ENCODE measurements at regions not wholly inside any gene's neighbourhood (a gene's known extent, or its start where the extent isn't known, plus 50 kb on each side); places are given as distances from the start of the nearest gene placed in this dataset.

DNA sequence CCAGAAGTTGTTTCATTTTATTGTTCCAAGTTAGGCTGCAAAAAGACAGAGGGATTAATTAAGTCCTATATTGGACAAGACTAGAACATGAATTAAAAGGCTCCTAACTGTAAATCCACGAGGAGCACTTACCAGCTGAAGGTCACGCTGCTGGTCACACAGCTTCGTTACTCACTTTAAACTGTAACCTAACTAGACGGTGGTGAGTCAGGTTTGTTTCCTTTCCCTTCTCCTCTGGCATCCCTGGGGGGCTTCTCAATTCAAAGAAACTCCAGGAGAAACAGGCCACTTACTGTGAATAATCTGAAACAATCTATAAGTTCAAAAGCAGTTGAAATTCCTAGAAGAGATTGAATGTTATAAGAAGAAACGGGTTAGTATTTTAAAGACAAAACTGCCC is 331.4 kb downstream of the BCAT1 start:
- peaks cover 0 to 9% (median 4%) of the 10 kb centered on the region in 8 donors for H3K9me3 ChIP-seq
- 30 to 65% (median 63%) methylated on average over 5 of the region's 5 CpGs for WGBS, 5 donors
- H3K4me3 ChIP-seq = no peak overlapping the region
- TF ChIP-seq POLR2A (IDR thresholded peaks at IDR 0.05) (no peak), POLR2AphosphoS5 (IDR thresholded peaks at IDR 0.05) (no peak)
- TF ChIP-seq, protein P1, sequence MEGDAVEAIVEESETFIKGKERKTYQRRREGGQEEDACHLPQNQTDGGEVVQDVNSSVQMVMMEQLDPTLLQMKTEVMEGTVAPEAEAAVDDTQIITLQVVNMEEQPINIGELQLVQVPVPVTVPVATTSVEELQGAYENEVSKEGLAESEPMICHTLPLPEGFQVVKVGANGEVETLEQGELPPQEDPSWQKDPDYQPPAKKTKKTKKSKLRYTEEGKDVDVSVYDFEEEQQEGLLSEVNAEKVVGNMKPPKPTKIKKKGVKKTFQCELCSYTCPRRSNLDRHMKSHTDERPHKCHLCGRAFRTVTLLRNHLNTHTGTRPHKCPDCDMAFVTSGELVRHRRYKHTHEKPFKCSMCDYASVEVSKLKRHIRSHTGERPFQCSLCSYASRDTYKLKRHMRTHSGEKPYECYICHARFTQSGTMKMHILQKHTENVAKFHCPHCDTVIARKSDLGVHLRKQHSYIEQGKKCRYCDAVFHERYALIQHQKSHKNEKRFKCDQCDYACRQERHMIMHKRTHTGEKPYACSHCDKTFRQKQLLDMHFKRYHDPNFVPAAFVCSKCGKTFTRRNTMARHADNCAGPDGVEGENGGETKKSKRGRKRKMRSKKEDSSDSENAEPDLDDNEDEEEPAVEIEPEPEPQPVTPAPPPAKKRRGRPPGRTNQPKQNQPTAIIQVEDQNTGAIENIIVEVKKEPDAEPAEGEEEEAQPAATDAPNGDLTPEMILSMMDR (IDR thresholded peaks at IDR 0.05 in 8 of 11, conservative IDR thresholded peaks at IDR 0.05 in 3 of 11) = no peak
- H3K36me3 ChIP-seq = no peaks in the 10 kb centered on the region
- H3K4me1 ChIP-seq = no peaks in the 10 kb centered on the region
- intact Hi-C loops (cut with DNase I; ENCODE audit: low total_unique reads) = no loop called here
- DNase-seq = no peak
- no peaks in the 10 kb centered on the region for H3K27me3 ChIP-seq (replicated peaks in 1 of 7)
- no peak overlapping the region for H3K27ac ChIP-seq

DNA sequence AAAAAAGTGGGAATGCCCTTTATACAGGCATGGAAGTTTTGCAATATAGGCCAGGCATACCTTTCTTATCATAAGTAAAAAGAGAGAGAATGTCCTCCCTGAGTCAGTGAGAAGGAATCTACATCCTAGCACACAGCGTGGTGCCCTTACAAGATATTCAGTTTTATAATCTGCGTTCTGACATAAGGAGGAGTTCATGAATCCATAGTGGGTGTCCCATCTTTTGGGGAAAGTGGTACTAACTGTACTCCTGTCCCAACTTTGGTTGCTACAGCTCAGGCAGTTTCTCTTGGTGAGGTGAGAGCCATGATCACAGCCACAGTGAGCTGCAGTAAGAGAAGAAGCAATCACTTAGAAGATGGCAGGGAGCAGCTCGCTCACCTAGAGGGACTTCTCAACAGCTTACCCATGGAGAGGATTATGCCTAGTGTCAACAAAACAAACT is 332.9 kb downstream of the BCAT1 start:
- Histone ChIP-seq H3K27ac (no peak overlapping the region), H3K27me3 (replicated peaks in 1 of 7) (no peaks in the 10 kb centered on the region), H3K4me1 (no peaks in the 10 kb centered on the region), H3K9me3 (peaks cover 0 to 9% (median 2%) of the 10 kb centered on the region in 8 donors), H3K4me3 (no peak overlapping the region), H3K36me3 (no peaks in the 10 kb centered on the region)
- intact Hi-C loops (cut with DNase I; ENCODE audit: low total_unique reads) = no loop called here
- TF ChIP-seq POLR2A (IDR thresholded peaks at IDR 0.05) (no peak), POLR2AphosphoS5 (IDR thresholded peaks at IDR 0.05) (no peak)
- TF ChIP-seq, protein P1 (IDR thresholded peaks at IDR 0.05 in 8 of 11, conservative IDR thresholded peaks at IDR 0.05 in 3 of 11) = no peak
- no peak for DNase-seq
- WGBS, 5 donors = 87 to 94% (median 88%) methylated on average over 3 of the region's 3 CpGs

DNA sequence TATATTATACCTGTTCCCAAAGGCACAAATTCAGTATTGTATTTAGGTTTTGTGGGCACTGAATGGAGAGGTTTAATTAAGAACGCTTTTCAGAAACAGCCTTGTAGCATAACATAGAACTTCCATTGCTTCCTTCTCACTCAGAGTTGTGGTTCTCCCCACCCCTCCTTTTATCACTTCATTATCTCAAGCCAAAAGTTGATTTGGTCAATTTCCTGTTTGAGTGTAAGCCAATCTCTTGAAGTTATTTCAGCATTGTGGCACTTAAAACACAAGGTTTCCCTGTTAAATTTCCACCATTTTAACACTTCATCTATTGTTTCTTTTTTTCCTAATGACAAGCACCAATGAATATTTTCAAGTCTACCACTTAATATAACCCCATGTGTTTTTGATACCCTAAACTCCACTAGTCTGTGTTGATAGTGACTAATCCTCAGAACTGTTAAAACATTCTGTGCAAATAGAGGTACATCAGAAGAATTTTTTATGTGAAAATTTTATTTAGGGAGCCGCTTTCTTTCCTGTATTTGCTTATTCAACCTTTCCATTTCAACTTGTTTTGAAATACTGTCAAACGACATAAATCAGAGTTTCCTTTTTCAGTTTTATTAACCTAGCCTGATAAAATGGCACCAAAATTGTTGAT is 340.1 kb downstream of the BCAT1 start:
- no peak for TF ChIP-seq POLR2AphosphoS5 (IDR thresholded peaks at IDR 0.05)
- TF ChIP-seq POLR2A (IDR thresholded peaks at IDR 0.05) = no peak
- TF ChIP-seq, protein P1 (IDR thresholded peaks at IDR 0.05 in 8 of 11, conservative IDR thresholded peaks at IDR 0.05 in 3 of 11) = no peak
- Histone ChIP-seq H3K4me1 (peaks cover 0 to 2% (median 0%) of the 10 kb centered on the region in 6 donors), H3K9me3 (peaks cover 0 to 6% (median 0%) of the 10 kb centered on the region in 8 donors), H3K27ac (no peak overlapping the region), H3K27me3 (replicated peaks in 1 of 7) (no peaks in the 10 kb centered on the region), H3K4me3 (no peak overlapping the region), H3K36me3 (no peaks in the 10 kb centered on the region)
- DNase-seq = no peak
- WGBS, 5 donors = 33 to 54% (median 41%) methylated on average over 3 of the region's 3 CpGs
- intact Hi-C loops (cut with DNase I; ENCODE audit: low total_unique reads) = no loop called here

DNA sequence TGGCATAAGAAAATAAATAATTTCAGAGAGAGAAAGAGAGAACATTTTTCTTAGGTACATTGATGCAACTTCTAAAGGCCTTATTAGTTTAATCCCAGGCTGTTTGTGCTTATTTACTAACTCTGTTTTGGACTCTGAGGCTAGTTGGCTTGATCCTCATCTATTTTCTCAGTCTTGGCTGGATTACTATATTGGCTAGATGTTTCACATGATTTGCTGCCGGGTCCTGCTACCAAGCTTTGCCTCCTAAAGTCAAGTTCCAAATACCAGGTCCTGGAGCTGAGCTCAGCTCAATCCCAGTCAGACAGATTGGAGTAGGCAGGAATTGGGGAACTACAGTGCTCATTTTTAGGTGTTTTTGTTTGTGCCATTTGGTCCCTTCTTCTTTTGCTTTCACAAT is 340.8 kb downstream of the BCAT1 start:
- TF ChIP-seq, protein P1 (IDR thresholded peaks at IDR 0.05 in 8 of 11, conservative IDR thresholded peaks at IDR 0.05 in 3 of 11) = no peak
- peaks cover 0 to 6% (median 0%) of the 10 kb centered on the region in 8 donors for H3K9me3 ChIP-seq
- no peak overlapping the region for H3K27ac ChIP-seq
- intact Hi-C loops (cut with DNase I; ENCODE audit: low total_unique reads) = no loop called here
- 4 to 97% (median 88%) methylated on average over 1 of the region's 1 CpG for WGBS, 5 donors
- H3K4me3 ChIP-seq = no peak overlapping the region
- peaks cover 0 to 8% (median 0%) of the 10 kb centered on the region in 6 donors for H3K4me1 ChIP-seq
- H3K36me3 ChIP-seq = no peaks in the 10 kb centered on the region
- no peaks in the 10 kb centered on the region for H3K27me3 ChIP-seq (replicated peaks in 1 of 7)
- DNase-seq = no peak

Data from spleen (tissue), 11 donors.